Skeletal muscle tissue (tissue), 3 donors: ENCODE measurements at regions not wholly inside any gene's neighbourhood (a gene's known extent, or its start where the extent isn't known, plus 50 kb on each side); places are given as distances from the start of the nearest gene placed in this dataset.

Experiments used
- H3K27ac ChIP-seq: one replicate; pipeline ENCODE4 v1.7.0; 2013; ENCODE audit warnings: mild to moderate bottlenecking, low read depth, low read length, inconsistent platforms
- H3K27me3 ChIP-seq, 3 donors: one replicate each; pipeline ENCODE4 v1.7.0; 2013; ENCODE audit warnings: low read length in 3 of 3; ENCODE audit not compliant: control insufficient read depth in 3 of 3, insufficient read depth in 3 of 3
- H3K36me3 ChIP-seq, 3 donors: one replicate each; pipeline ENCODE4 v1.7.0; 2013; ENCODE audit warnings: low read length in 3 of 3; ENCODE audit not compliant: control insufficient read depth in 3 of 3, insufficient read depth in 3 of 3
- H3K4me1 ChIP-seq, 3 donors: one replicate each; pipeline ENCODE4 v1.7.0; 2013; ENCODE audit warnings: low read length in 3 of 3, mild to moderate bottlenecking in 3 of 3; ENCODE audit not compliant: control insufficient read depth in 3 of 3, insufficient read depth in 3 of 3
- H3K4me3 ChIP-seq, 3 donors: one replicate each; pipeline ENCODE4 v1.7.0; 2013; ENCODE audit warnings: low read length in 3 of 3
- H3K9ac ChIP-seq, 3 donors: one replicate each; pipeline ENCODE4 v1.7.0; 2013; ENCODE audit warnings: low read length in 3 of 3, mild to moderate bottlenecking in 3 of 3, moderate library complexity in 2 of 3, low read depth in 1 of 3
- H3K9me3 ChIP-seq, 3 donors: one replicate each; pipeline ENCODE4 v1.7.0; 2013; ENCODE audit warnings: low read length in 3 of 3; ENCODE audit not compliant: control insufficient read depth in 3 of 3
- donor health status: Osteomylitis.

GRCh38 chr5:152523964-152524363 lies 118.9 kb upstream of the NMUR2 start:
- Histone ChIP-seq H3K4me3 (no peak overlapping the region), H3K9ac (no peak overlapping the region), H3K36me3 (no peaks in the 10 kb centered on the region), H3K9me3 (no peaks in the 10 kb centered on the region), H3K4me1 (peaks cover 0 to 3% (median 0%) of the 10 kb centered on the region in 3 donors), H3K27me3 (no peaks in the 10 kb centered on the region), H3K27ac (no peak overlapping the region)

- no peaks in the 10 kb centered on the region for H3K9me3 ChIP-seq
- H3K27me3 ChIP-seq = no peaks in the 10 kb centered on the region
- no peaks in the 10 kb centered on the region for H3K36me3 ChIP-seq
- no peak overlapping the region for H3K9ac ChIP-seq
- peaks cover 0 to 3% (median 0%) of the 10 kb centered on the region in 3 donors for H3K4me1 ChIP-seq
- H3K4me3 ChIP-seq = no peak overlapping the region
- no peak overlapping the region for H3K27ac ChIP-seq
These were observed 122.4 kb upstream of the NMUR2 start for GRCh38 chr5:152527358-152528052.

DNA sequence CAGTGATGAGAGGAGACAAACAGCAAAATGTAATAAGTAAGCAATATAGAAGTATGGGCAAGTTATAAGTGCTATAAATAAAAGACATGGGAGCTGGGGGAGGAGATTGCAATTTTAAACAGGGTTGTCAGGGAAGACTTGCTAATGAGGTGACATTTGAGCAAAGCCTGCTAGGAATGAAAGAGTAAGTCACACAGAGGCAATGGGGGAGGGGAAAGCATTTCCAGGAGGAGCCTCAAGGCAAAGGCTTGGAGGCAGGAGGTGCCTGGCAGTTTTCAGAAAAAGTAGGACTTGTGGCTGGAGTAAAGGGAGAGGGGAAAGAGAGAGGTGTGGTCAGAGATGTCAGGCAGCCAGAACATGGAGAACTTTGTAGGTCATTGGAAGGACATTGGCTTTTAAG lies 124.4 kb upstream of the NMUR2 start:
- H3K36me3 ChIP-seq = no peaks in the 10 kb centered on the region
- no peaks in the 10 kb centered on the region for H3K27me3 ChIP-seq

DNA sequence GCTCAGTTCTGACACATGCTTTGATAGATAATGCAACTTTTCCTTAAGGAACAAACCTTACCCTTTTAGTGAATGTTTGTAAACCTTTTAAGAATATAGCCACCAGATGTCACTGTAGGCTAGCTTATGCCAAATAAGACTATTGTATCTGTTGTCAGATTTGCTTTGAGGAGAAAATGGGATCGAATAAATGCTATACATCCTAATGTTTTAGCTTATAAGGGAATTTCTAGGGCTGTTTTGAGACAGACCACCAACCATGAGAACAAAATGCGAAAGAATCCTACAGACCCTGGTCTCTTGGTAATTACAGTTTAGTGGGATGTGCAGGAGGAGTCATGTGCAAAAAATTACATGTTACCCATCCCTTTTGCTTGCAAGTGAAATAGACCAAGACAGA lies 127.6 kb upstream of the NMUR2 start:
- Histone ChIP-seq H3K4me3 (no peak overlapping the region), H3K9ac (no peak overlapping the region), H3K27ac (no peak overlapping the region), H3K27me3 (no peaks in the 10 kb centered on the region), H3K9me3 (no peaks in the 10 kb centered on the region), H3K4me1 (no peaks in the 10 kb centered on the region), H3K36me3 (no peaks in the 10 kb centered on the region)

More for the DNA sequence above, 124.4 kb upstream of the NMUR2 start:
- Histone ChIP-seq H3K27ac (no peak overlapping the region), H3K9me3 (no peaks in the 10 kb centered on the region), H3K4me3 (no peak overlapping the region), H3K9ac (no peak overlapping the region), H3K4me1 (peaks cover 0 to 3% (median 0%) of the 10 kb centered on the region in 3 donors)

- no peaks in the 10 kb centered on the region for H3K9me3 ChIP-seq
- H3K27me3 ChIP-seq = no peaks in the 10 kb centered on the region
- no peaks in the 10 kb centered on the region for H3K4me1 ChIP-seq
- H3K36me3 ChIP-seq = no peaks in the 10 kb centered on the region
- H3K9ac ChIP-seq = no peak overlapping the region
- H3K27ac ChIP-seq = no peak overlapping the region
- H3K4me3 ChIP-seq = no peak overlapping the region
These were observed 129.6 kb upstream of the NMUR2 start for GRCh38 chr5:152534641-152535040.

DNA sequence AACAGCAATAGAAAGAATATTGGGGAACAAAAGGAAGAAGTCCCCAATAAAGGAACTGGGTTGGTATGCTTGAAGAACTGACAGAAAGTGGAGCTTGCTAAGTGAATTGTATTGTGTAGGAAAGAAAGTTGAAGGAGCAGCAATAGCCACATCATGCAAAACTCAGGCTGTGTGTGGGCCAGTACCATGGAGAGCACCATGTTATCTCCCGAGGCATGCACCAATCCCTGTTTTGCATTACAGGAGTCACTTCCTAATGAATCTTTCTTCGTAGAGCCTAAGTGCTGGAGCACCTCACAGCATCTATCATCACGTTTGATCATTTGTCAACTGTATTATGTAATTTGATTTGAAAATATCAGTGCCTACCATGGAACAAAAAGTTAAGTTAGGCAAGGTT lies 137.7 kb upstream of the NMUR2 start:
- no peaks in the 10 kb centered on the region for H3K36me3 ChIP-seq
- H3K9me3 ChIP-seq = no peaks in the 10 kb centered on the region
- no peaks in the 10 kb centered on the region for H3K27me3 ChIP-seq
- no peak overlapping the region for H3K9ac ChIP-seq
- no peak overlapping the region for H3K4me3 ChIP-seq
- H3K27ac ChIP-seq = no peak overlapping the region
- H3K4me1 ChIP-seq = no peaks in the 10 kb centered on the region

DNA sequence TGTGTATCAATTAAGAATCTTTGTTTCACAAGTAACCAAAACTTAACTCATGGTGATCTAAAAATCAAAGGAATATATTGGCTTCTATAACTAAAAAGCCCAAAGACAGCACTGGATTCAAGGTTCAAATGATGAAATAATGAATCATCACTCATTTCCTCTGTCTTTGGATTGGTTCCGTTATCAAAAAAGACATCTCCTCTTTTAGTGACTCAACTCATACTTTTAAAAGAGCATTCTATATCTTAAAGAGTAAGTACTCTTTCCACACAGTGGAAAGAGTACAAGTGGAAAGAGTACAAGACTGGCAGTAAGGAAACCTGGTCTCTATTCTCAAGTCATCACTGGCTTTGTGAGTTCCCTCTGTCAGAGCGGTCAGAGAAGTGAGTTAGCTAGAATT lies 141.4 kb upstream of the NMUR2 start:
- Histone ChIP-seq H3K9me3 (no peaks in the 10 kb centered on the region), H3K27me3 (no peaks in the 10 kb centered on the region), H3K4me3 (no peak overlapping the region), H3K36me3 (no peaks in the 10 kb centered on the region), H3K4me1 (no peaks in the 10 kb centered on the region), H3K27ac (no peak overlapping the region), H3K9ac (no peak overlapping the region)

DNA sequence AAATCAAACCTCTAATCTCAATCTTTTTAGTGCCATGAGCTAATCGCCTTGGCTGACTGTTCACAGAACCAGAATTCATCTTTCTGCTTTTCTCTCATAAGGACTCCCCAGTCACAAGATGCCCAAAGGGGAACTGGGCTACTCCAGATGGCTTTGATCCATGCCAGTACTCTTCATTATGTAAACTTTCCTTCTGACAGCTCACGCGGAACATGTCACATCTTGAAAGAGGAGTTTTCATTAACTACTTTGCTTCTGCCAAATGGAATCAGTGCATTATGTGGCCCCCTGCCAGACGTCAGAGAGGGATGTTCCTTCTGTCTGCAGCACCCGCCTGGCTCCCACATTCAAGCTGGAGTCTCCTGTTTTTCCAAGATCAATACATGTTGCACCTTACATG lies 142.1 kb upstream of the NMUR2 start:
- Histone ChIP-seq H3K36me3 (no peaks in the 10 kb centered on the region), H3K27me3 (no peaks in the 10 kb centered on the region), H3K27ac (no peak overlapping the region), H3K9me3 (no peaks in the 10 kb centered on the region), H3K9ac (no peak overlapping the region), H3K4me1 (no peaks in the 10 kb centered on the region), H3K4me3 (no peak overlapping the region)

- no peaks in the 10 kb centered on the region for H3K4me1 ChIP-seq
- no peaks in the 10 kb centered on the region for H3K27me3 ChIP-seq
- H3K4me3 ChIP-seq = no peak overlapping the region
- H3K27ac ChIP-seq = no peak overlapping the region
- no peaks in the 10 kb centered on the region for H3K9me3 ChIP-seq
- H3K9ac ChIP-seq = no peak overlapping the region
- H3K36me3 ChIP-seq = no peaks in the 10 kb centered on the region
These were observed 144.6 kb upstream of the NMUR2 start for GRCh38 chr5:152549709-152550108.

DNA sequence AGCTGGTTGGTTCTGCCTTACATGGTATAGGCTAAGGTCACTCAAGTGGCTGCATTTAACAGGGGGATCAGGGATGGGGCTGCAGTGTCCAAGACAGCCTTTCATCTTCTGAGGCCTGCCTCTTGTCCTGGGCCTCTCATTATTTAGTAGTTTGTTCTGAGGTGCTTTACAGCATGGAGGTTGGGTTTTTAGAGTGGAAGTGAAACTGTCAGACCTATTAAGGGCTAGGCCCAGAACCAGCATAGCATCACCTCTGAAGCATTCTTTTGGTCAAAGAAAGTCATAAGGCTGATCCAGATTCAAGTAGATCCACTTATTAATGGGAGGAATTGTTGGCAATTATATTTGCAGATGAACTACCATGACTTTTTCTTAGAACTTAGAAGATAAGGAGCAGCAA lies 146.0 kb upstream of the NMUR2 start:
- H3K4me3 ChIP-seq = no peak overlapping the region
- no peaks in the 10 kb centered on the region for H3K9me3 ChIP-seq
- H3K4me1 ChIP-seq = no peaks in the 10 kb centered on the region
- no peaks in the 10 kb centered on the region for H3K27me3 ChIP-seq
- no peak overlapping the region for H3K27ac ChIP-seq
- H3K36me3 ChIP-seq = no peaks in the 10 kb centered on the region
- H3K9ac ChIP-seq = no peak overlapping the region
